Cardiac muscle cell (in vitro differentiated cells and primary cell): ENCODE measurements at regions not wholly inside any gene's neighbourhood (a gene's known extent, or its start where the extent isn't known, plus 50 kb on each side); places are given as distances from the start of the nearest gene placed in this dataset.

Experiments
- DNase-seq, 2 donors: peaks; one replicate each; pipeline versions ENCODE4 v3.0.0 to v3.0.0-alpha.2; 2010 to 2017; ENCODE audit warnings: low read depth in 1 of 2, low spot score in 1 of 2
- H3K27ac ChIP-seq: fragments of 200-600 bp; sonication (generic); 2 replicates; pipeline ENCODE4 v1.5.1; 2016
- H3K27me3 ChIP-seq: fragments of 200-600 bp; sonication (generic); 2 replicates; pipeline ENCODE4 v1.6.0; 2016; ENCODE audit warnings: control low read depth
- H3K36me3 ChIP-seq: fragments of 200-600 bp; sonication (generic); 2 replicates; pipeline ENCODE4 v1.5.1; 2016; ENCODE audit warnings: control low read depth
- H3K4me1 ChIP-seq: fragments of 200-600 bp; sonication (generic); 2 replicates; pipeline ENCODE4 v1.8.1; 2017; ENCODE audit warnings: low read depth, mild to moderate bottlenecking, mixed run types
- H3K4me3 ChIP-seq: fragments of 200-600 bp; sonication (generic); 2 replicates; pipeline ENCODE4 v1.5.1; 2016; ENCODE audit warnings: mild to moderate bottlenecking
- H3K9me3 ChIP-seq: fragments of 200-600 bp; sonication (generic); 2 replicates; pipeline ENCODE4 v1.5.1; 2017; ENCODE audit warnings: low read depth, mild to moderate bottlenecking, control low read depth
- CTCF ChIP-seq: IDR thresholded peaks from 2 replicates; pipeline ENCODE4 v1.5.1; 2012; ENCODE audit warnings: low read depth, mild to moderate bottlenecking, low read length

DNA sequence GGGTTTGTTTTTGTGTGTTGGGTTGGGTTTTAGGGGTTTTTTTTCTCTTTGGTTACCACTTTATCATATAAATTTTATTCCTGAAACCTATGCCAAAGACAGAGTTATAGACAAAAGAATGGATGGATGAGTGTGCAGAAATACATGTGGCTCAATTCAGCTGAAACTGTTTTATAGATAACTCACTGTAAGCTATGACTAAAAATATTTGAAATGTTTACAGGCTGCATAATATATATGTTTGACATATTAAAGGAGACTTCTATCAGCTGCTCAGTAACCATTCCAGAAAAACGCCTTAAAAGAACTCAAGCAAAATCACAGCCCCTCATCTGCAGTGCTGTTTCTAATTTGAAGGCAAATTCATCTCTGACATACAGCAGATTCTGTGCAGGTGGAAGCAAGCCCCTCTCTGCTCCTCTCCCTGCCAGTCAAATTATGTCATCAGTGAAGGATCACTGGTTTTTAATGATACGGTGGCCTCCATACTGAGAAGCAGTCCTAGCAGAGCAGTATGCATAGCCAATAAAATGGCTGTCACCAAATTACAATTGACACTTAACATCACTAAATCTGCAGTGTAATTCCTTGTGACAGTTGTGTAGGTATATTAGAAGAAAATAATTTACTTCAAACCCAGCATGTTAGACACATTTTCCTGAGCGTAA is 301.6 kb downstream of the NR2F1-AS1 start:
- Histone ChIP-seq H3K27me3 (peaks cover 48% of the 10 kb centered on the region), H3K36me3 (no peaks in the 10 kb centered on the region), H3K4me3 (no peak overlapping the region), H3K9me3 (no peaks in the 10 kb centered on the region), H3K27ac (no peak overlapping the region), H3K4me1 (no peaks in the 10 kb centered on the region)
- no peak for DNase-seq
- TF ChIP-seq CTCF = no peak

- TF ChIP-seq CTCF = no peak
- Histone ChIP-seq H3K36me3 (no peaks in the 10 kb centered on the region), H3K27ac (no peak overlapping the region), H3K4me1 (no peaks in the 10 kb centered on the region), H3K27me3 (peaks cover 48% of the 10 kb centered on the region), H3K9me3 (no peaks in the 10 kb centered on the region), H3K4me3 (no peak overlapping the region)
- DNase-seq = no peak
Measured at GRCh38 chr5:93278896-93279295, 302.1 kb downstream of the NR2F1-AS1 start.

DNA sequence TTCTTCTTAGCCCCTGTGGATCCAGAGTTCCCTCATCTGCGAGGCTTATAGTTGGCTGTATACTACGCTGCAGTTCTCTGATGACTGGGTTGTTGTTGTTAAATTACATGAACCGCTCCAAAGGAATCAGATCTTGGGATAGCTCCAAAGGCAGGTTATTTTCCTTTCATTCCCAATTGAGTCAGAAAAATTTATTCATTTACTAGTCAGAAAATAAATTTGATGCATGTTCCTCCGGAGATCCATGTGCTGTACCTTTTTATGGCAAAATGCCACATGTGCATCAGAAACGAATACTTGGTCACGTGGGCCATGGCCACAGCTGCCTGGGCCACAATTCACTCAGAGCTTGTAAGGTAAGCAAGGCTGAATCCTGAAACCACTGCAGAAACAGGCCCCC is 304.0 kb downstream of the NR2F1-AS1 start:
- H3K4me1 ChIP-seq = no peaks in the 10 kb centered on the region
- no peaks in the 10 kb centered on the region for H3K9me3 ChIP-seq
- no peak for TF ChIP-seq CTCF
- DNase-seq = no peak
- H3K36me3 ChIP-seq = no peaks in the 10 kb centered on the region
- peaks cover 54% of the 10 kb centered on the region for H3K27me3 ChIP-seq
- no peak overlapping the region for H3K27ac ChIP-seq
- no peak overlapping the region for H3K4me3 ChIP-seq

DNA sequence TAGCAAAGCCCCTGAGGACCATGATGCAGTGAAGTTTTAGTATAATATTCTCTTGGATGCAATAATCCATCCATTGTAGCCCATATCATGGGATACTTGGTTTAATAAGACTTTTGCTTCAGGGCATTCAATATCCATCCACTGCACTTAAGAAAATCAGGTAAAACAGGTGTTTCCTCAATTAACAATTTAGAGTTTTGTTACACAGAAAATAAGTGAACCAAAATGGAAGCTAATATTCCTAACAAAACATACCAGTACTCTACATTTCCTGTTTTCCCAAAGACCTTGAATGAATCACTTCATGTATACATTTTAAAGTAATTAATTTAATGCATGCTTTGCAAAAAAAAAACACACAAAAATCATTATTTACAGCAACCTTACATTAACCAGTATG is 305.6 kb downstream of the NR2F1-AS1 start:
- Histone ChIP-seq H3K9me3 (no peaks in the 10 kb centered on the region), H3K36me3 (no peaks in the 10 kb centered on the region), H3K4me3 (no peak overlapping the region), H3K27ac (no peak overlapping the region), H3K4me1 (no peaks in the 10 kb centered on the region), H3K27me3 (peaks cover 55% of the 10 kb centered on the region)
- no peak for DNase-seq
- no peak for TF ChIP-seq CTCF

DNA sequence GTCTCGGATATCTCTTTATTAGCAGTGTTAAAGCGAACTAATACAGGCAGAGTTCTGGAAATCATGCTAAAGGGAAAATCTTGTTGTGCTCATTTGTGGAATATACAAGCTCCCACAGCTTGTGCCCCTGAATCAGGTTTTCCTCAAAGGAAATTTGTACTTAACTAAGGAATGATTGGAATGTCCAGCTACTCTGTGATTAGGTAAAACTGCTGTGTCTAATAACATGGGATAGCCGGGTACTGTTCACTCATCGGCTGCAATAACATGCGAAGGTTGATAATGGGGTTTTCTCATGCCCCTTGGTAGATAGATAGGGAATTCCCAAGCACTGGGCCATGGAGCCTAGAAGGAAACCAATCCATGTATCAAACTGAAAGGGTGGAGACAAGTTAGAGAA is 306.7 kb downstream of the NR2F1-AS1 start:
- Histone ChIP-seq H3K4me1 (no peaks in the 10 kb centered on the region), H3K27ac (no peak overlapping the region), H3K4me3 (no peak overlapping the region), H3K9me3 (no peaks in the 10 kb centered on the region), H3K36me3 (no peaks in the 10 kb centered on the region), H3K27me3 (peaks cover 54% of the 10 kb centered on the region)
- TF ChIP-seq CTCF = no peak
- DNase-seq = peak; percentile 35 to 79
